NAMALWA (cell line): ENCODE measurements at regions not wholly inside any gene's neighbourhood (a gene's known extent, or its start where the extent isn't known, plus 50 kb on each side); places are given as distances from the start of the nearest gene placed in this dataset.
"Not testable (repeated sequence)": the region's sequence is repeated elsewhere in the genome, so short reads cannot be mapped to it uniquely, and the experiment has no call there.

Experiments used
- DNase-seq: peaks from one replicate; pipeline ENCODE4 v3.0.0-alpha.2; 2015; ENCODE audit warnings: low spot score

GRCh38 chr12:92425165-92425564 is 277.6 kb upstream of the PLEKHG7 start:
- DNase-seq: no peak

- no peak for DNase-seq
These were observed 278.5 kb upstream of the PLEKHG7 start for GRCh38 chr12:92424338-92424737.

- no peak for DNase-seq
These were observed 276.1 kb upstream of the BTG1 start for GRCh38 chr12:92421701-92422100.

- no peak for DNase-seq
These were observed 275.4 kb upstream of the BTG1 start for GRCh38 chr12:92421042-92421441.

GRCh38 chr12:92419201-92419600 is 273.6 kb upstream of the BTG1 start:
- no peak for DNase-seq

- DNase-seq: no peak
These were observed 272.7 kb upstream of the BTG1 start for GRCh38 chr12:92418381-92418780.

GRCh38 chr12:92417373-92417772 is 271.7 kb upstream of the BTG1 start:
- DNase-seq: no peak

GRCh38 chr12:92416385-92416812 is 270.8 kb upstream of the BTG1 start:
- DNase-seq: no peak

GRCh38 chr12:92414170-92415070 is 268.8 kb upstream of the BTG1 start:
- DNase-seq: no peak

GRCh38 chr12:92413286-92413685 is 267.6 kb upstream of the BTG1 start:
- no peak for DNase-seq

GRCh38 chr12:92412856-92413255 is 267.2 kb upstream of the BTG1 start:
- no peak for DNase-seq

GRCh38 chr12:92411687-92412086 is 266.0 kb upstream of the BTG1 start:
- no peak for DNase-seq

GRCh38 chr12:92408072-92408900 is 262.6 kb upstream of the BTG1 start:
- peak; percentile 76 for DNase-seq

- not testable (repeated sequence) for DNase-seq
These were observed 260.9 kb upstream of the BTG1 start for GRCh38 chr12:92406404-92407070.

GRCh38 chr12:92405801-92406251 is 260.2 kb upstream of the BTG1 start:
- DNase-seq: not testable (repeated sequence)

- DNase-seq: no peak
These were observed 259.3 kb upstream of the BTG1 start for GRCh38 chr12:92404921-92405320.

GRCh38 chr12:92404259-92404894 is 258.7 kb upstream of the BTG1 start:
- no peak for DNase-seq

GRCh38 chr12:92403210-92404175 is 257.8 kb upstream of the BTG1 start:
- DNase-seq: peak; percentile 59

GRCh38 chr12:92402415-92402814 is 256.8 kb upstream of the BTG1 start:
- no peak for DNase-seq

- peak; percentile 11 for DNase-seq
These were observed 254.4 kb upstream of the BTG1 start for GRCh38 chr12:92400006-92400405.
